GM12873 (cell line): ENCODE measurements at regions not wholly inside any gene's neighbourhood (a gene's known extent, or its start where the extent isn't known, plus 50 kb on each side); places are given as distances from the start of the nearest gene placed in this dataset.

Experiments used
- CTCF ChIP-seq: IDR thresholded peaks from 2 replicates; pipeline ENCODE4 v1.5.1; 2012; ENCODE audit warnings: low read depth, mild to moderate bottlenecking, moderate library complexity, low read length, control low read depth; ENCODE audit not compliant: insufficient read depth; ENCODE audit errors: missing control alignments

- TF ChIP-seq CTCF, result no peak
Observed at GRCh38 chr4:31548021-31548420, 827.9 kb downstream of the PCDH7 start.

- TF ChIP-seq CTCF, result no peak
Observed at GRCh38 chr4:31548823-31549222, 828.7 kb downstream of the PCDH7 start.

GRCh38 chr4:31549256-31549655 lies 829.1 kb downstream of the PCDH7 start:
- no peak for TF ChIP-seq CTCF

GRCh38 chr4:31557437-31557836 lies 837.3 kb downstream of the PCDH7 start:
- TF ChIP-seq CTCF, result no peak

- no peak for TF ChIP-seq CTCF
Observed at GRCh38 chr4:31573554-31573953, 853.4 kb downstream of the PCDH7 start.

- TF ChIP-seq CTCF, result no peak
Observed at GRCh38 chr4:31575504-31575903, 855.3 kb downstream of the PCDH7 start.

- no peak for TF ChIP-seq CTCF
Observed at GRCh38 chr4:31580843-31581242, 860.7 kb downstream of the PCDH7 start.
